D721Med (cell line): ENCODE measurements at regions not wholly inside any gene's neighbourhood (a gene's known extent, or its start where the extent isn't known, plus 50 kb on each side); places are given as distances from the start of the nearest gene placed in this dataset.

Source experiments
- DNase-seq: peaks from one replicate; pipeline ENCODE4 v3.0.0; 2011; ENCODE audit warnings: low spot score; ENCODE audit not compliant: insufficient read length
- FAIRE-seq: peaks from 2 replicates; lab custom pipeline; 2011; peaks lifted over from hg19 to GRCh38; lab: Jason Lieb, UNC
- CTCF ChIP-seq: IDR thresholded peaks from 2 replicates; pipeline ENCODE4 v1.5.1; 2012; ENCODE audit warnings: mild to moderate bottlenecking, control low read depth; ENCODE audit not compliant: insufficient read depth; ENCODE audit errors: missing control alignments

- no peak for TF ChIP-seq CTCF
- FAIRE-seq (no peak), DNase-seq (no peak)
Measured at GRCh38 chr10:123399276-123399839, 245.2 kb downstream of the BUB3 start.

- DNase-seq (no peak), FAIRE-seq (no peak)
- no peak for TF ChIP-seq CTCF
Measured at GRCh38 chr10:123402021-123402420, 247.8 kb downstream of the BUB3 start.

DNA sequence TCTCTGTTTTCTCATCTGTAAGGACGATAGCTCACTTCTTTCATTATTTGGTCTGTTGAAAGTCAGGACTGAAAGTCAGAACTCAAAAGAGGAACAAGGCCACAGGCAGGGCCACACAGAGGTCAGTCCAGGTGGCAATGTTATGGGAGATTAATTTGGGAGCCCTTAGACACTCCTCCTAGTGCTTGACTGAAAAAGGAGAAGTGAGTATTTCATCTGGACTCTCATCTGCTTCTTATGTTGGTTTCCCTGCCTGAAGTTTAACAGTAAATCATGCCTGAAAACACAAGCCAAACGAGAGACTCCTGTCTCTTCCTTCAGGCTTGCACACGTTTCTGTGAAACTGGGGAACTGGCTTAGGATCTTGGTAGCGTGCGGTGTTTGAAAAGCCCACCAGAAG is 248.5 kb downstream of the BUB3 start:
- FAIRE-seq: no peak
- no peak for DNase-seq
- TF ChIP-seq CTCF: no peak

DNA sequence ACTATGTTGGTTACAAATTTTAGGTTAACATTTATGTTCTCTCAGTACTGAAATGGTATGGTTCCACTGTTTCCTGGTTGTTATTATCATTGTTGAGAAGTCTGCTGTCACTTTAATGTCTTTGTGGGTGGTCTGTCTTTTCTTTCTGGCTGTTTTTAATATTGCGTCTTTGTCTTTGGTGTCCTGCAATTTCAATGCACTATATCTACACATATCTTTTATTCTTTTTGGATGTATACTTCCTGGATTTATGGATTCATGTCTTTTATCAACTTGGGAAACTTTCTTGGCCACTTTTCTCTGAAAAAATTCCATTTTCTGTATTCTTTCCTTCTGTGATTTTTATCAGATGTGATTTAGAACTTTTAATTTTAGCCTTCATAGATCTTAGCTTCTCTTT is 250.2 kb downstream of the BUB3 start:
- FAIRE-seq: no peak
- TF ChIP-seq CTCF: no peak

DNA sequence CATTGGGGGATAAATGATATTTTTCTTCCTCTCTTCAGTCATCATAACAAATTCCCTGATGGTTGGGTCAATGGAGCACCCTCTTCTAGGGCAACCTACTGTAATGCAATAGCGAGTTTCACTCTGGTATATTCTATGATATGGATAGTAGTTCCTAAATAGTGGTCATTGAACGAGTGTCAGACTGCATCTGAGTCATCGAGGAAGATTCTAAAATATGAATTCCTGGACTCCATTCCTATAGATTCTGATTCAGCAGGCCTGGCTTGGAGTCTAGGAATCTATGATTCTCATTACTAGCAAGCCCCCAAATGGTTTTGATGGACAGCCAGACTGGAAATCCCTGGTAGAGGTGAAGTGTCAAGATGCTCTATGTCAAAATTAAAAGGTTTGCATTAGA is 254.5 kb downstream of the BUB3 start:
- TF ChIP-seq CTCF: no peak
- no peak for FAIRE-seq
- no peak for DNase-seq

More for the DNA sequence above, 250.2 kb downstream of the BUB3 start:
- no peak for DNase-seq

DNA sequence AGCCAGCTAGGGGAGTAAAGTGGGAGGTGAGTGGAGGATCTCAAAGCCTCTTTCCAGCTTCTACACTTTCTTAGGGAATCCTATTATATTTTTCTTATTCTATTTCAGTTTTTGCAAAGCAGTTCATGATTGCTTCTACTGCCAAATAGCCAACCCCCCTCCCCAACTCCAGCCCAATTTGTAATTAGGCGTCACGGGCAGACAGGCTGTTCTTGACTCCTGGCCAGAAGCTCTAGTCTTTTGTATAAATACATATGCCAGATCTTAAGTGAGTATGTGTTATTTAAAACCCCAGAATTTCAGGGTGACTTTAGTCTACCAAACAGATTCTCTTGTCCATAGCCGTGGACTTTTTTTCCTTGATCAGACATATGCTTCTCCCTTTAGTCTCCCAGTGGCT is 255.2 kb downstream of the BUB3 start:
- FAIRE-seq (no peak), DNase-seq (no peak)
- no peak for TF ChIP-seq CTCF

GRCh38 chr10:123409884-123410283 is 255.7 kb downstream of the BUB3 start:
- no peak for FAIRE-seq
- DNase-seq: no peak
- TF ChIP-seq CTCF: no peak
